ENCODE measurements at regions not wholly inside any gene's neighbourhood (a gene's known extent, or its start where the extent isn't known, plus 50 kb on each side); places are given as distances from the start of the nearest gene placed in this dataset.

GRCh38 chr13:79267560-79267959, 138.5 kb downstream of the RBM26 start:
- no peak for DNase-seq

- DNase-seq, result no peak
These were observed 147.6 kb downstream of the RBM26 start for GRCh38 chr13:79258489-79258888.

- no peak for DNase-seq
These were observed 159.5 kb downstream of the RBM26 start for GRCh38 chr13:79246578-79246949.

GRCh38 chr13:79245937-79246577, 160.0 kb downstream of the RBM26 start:
- DNase-seq, result no peak

- DNase-seq, result no peak
These were observed 164.4 kb downstream of the RBM26 start for GRCh38 chr13:79241697-79242096.

GRCh38 chr13:79237981-79238380, 168.1 kb downstream of the RBM26 start:
- no peak for DNase-seq

GRCh38 chr13:79231887-79232286, 174.2 kb downstream of the RBM26 start:
- no peak for DNase-seq

- no peak for DNase-seq
These were observed 176.3 kb downstream of the RBM26 start for GRCh38 chr13:79229761-79230160.

- no peak for DNase-seq
These were observed 177.1 kb downstream of the RBM26 start for GRCh38 chr13:79228972-79229371.

GRCh38 chr13:79227418-79227817, 178.6 kb downstream of the RBM26 start:
- DNase-seq, result no peak

GRCh38 chr13:79226938-79227337, 179.1 kb downstream of the RBM26 start:
- DNase-seq, result no peak

GRCh38 chr13:79226250-79226649, 179.8 kb downstream of the RBM26 start:
- no peak for DNase-seq

- DNase-seq, result no peak
These were observed 180.4 kb downstream of the RBM26 start for GRCh38 chr13:79225487-79226232.

GRCh38 chr13:79222427-79223205, 183.4 kb downstream of the RBM26 start:
- DNase-seq, result no peak

- no peak for DNase-seq
These were observed 193.9 kb downstream of the RBM26 start for GRCh38 chr13:79212064-79212619.

- DNase-seq, result no peak
These were observed 194.7 kb downstream of the RBM26 start for GRCh38 chr13:79211377-79211776.

GRCh38 chr13:79197933-79198332, 208.1 kb downstream of the RBM26 start:
- DNase-seq, result no peak

GRCh38 chr13:79196843-79197242, 209.2 kb downstream of the RBM26 start:
- DNase-seq, result no peak

GRCh38 chr13:79196366-79196765, 209.7 kb downstream of the RBM26 start:
- DNase-seq, result no peak

- no peak for DNase-seq
These were observed 211.3 kb downstream of the RBM26 start for GRCh38 chr13:79194727-79195126.

GRCh38 chr13:79194272-79194671, 211.8 kb downstream of the RBM26 start:
- DNase-seq, result no peak

- DNase-seq, result no peak
These were observed 214.6 kb downstream of the RBM26 start for GRCh38 chr13:79191501-79191900.

GRCh38 chr13:79190932-79191331, 215.1 kb downstream of the RBM26 start:
- DNase-seq, result no peak
